Testis (tissue), 2 donors: ENCODE measurements at regions not wholly inside any gene's neighbourhood (a gene's known extent, or its start where the extent isn't known, plus 50 kb on each side); places are given as distances from the start of the nearest gene placed in this dataset.
"Not testable (repeated sequence)": the region's sequence is repeated elsewhere in the genome, so short reads cannot be mapped to it uniquely, and the experiment has no call there.

Experiments
- POLR2A ChIP-seq: fragments of 450-650 bp; IDR thresholded peaks from one replicate; pipeline ENCODE4 v1.6.1; 2017; ENCODE audit warnings: antibody characterized with exemption, mild to moderate bottlenecking, moderate library complexity
- TF ChIP-seq, protein P1 (sequence below), 3 experiments: fragments of 450-650 bp in 2 of 3; fragments of 200-600 bp in 1 of 3; sonication (generic) in 1 of 3; IDR thresholded peaks; one replicate each; pipeline ENCODE4 v1.5.1; 2016 to 2019; ENCODE audit warnings: antibody characterized with exemption in 3 of 3, mild to moderate bottlenecking in 2 of 3, moderate library complexity in 1 of 3

DNA sequence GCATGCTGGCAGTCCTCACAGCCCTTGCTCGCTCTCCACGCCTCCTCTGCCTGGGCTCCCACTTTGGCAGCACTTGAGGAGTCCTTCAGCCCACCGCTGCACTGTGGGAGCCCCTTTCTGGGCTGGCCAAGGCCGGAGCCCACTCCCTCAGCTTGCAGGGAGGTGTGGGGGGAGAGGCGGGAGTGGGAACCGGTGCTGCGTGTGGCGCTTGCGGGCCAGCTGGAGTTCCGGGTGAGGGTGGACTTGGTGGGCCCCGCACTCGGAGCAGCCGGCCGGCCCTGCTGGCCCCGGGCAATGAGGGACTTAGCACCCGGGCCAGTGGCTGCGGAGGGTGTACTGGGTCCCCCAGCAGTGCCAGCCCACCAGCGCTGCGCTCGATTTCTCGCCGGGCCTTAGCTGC is 273.9 kb downstream of the ADGRD1 start:
- not testable (repeated sequence) for TF ChIP-seq POLR2A
- TF ChIP-seq, protein P1, sequence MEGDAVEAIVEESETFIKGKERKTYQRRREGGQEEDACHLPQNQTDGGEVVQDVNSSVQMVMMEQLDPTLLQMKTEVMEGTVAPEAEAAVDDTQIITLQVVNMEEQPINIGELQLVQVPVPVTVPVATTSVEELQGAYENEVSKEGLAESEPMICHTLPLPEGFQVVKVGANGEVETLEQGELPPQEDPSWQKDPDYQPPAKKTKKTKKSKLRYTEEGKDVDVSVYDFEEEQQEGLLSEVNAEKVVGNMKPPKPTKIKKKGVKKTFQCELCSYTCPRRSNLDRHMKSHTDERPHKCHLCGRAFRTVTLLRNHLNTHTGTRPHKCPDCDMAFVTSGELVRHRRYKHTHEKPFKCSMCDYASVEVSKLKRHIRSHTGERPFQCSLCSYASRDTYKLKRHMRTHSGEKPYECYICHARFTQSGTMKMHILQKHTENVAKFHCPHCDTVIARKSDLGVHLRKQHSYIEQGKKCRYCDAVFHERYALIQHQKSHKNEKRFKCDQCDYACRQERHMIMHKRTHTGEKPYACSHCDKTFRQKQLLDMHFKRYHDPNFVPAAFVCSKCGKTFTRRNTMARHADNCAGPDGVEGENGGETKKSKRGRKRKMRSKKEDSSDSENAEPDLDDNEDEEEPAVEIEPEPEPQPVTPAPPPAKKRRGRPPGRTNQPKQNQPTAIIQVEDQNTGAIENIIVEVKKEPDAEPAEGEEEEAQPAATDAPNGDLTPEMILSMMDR (IDR thresholded peaks at IDR 0.05), result not testable (repeated sequence)
